SK-N-SH (cell line): ENCODE measurements at regions not wholly inside any gene's neighbourhood (a gene's known extent, or its start where the extent isn't known, plus 50 kb on each side); places are given as distances from the start of the nearest gene placed in this dataset.
"Not testable (repeated sequence)": the region's sequence is repeated elsewhere in the genome, so short reads cannot be mapped to it uniquely, and the experiment has no call there.

Experiments used
- EP300 ChIP-seq, 2 experiments: IDR thresholded peaks; 2 replicates each; pipeline versions ENCODE4 v1.4.0 to v1.6.1; 2012; ENCODE audit warnings: borderline replicate concordance in 1 of 2, low read depth in 1 of 2, low read length in 1 of 2
- SMC3 ChIP-seq: IDR thresholded peaks from 2 replicates; pipeline ENCODE4 v1.6.1; 2012; ENCODE audit warnings: low read depth, low read length, improper control_type of control experiment
- TF ChIP-seq, protein P1 (sequence below): IDR thresholded peaks from 2 replicates; pipeline ENCODE4 v1.4.0; 2012; ENCODE audit warnings: low read depth, borderline replicate concordance
- TF ChIP-seq, protein P2 (sequence below): fragments of 200-600 bp; sonication (generic); IDR thresholded peaks from 2 replicates; pipeline ENCODE4 v1.6.1; 2017; ENCODE audit warnings: antibody characterized with exemption, mild to moderate bottlenecking, moderate library complexity

DNA sequence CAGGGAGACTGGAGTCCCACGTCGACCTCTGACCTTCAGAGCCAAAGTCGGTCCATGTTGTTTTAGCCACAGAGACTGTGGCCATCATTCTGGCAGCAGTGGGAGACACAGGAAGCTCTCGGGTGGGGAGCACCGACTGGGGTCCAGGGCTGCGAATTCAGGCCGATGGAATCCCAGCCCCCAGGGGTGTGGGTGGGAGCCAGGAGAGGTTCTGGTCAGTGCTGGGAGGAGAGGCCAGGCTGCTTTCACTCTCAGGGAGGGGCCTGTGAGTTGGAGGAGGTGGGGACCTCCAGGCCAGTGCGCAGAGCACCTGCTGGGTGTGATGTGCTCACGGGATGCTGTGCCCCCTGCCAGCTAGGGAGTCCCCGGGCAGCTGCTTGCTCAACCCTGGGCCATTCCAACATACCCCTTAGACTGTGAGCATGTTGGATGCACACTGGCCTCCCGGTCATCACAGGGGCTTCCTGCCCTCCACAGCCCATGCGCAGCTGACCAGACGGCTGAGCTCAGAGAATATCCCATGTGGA, 196.5 kb downstream of the LAT start:
- TF ChIP-seq, protein P1, sequence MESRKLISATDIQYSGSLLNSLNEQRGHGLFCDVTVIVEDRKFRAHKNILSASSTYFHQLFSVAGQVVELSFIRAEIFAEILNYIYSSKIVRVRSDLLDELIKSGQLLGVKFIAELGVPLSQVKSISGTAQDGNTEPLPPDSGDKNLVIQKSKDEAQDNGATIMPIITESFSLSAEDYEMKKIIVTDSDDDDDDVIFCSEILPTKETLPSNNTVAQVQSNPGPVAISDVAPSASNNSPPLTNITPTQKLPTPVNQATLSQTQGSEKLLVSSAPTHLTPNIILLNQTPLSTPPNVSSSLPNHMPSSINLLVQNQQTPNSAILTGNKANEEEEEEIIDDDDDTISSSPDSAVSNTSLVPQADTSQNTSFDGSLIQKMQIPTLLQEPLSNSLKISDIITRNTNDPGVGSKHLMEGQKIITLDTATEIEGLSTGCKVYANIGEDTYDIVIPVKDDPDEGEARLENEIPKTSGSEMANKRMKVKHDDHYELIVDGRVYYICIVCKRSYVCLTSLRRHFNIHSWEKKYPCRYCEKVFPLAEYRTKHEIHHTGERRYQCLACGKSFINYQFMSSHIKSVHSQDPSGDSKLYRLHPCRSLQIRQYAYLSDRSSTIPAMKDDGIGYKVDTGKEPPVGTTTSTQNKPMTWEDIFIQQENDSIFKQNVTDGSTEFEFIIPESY = not testable (repeated sequence)
- TF ChIP-seq, protein P2, sequence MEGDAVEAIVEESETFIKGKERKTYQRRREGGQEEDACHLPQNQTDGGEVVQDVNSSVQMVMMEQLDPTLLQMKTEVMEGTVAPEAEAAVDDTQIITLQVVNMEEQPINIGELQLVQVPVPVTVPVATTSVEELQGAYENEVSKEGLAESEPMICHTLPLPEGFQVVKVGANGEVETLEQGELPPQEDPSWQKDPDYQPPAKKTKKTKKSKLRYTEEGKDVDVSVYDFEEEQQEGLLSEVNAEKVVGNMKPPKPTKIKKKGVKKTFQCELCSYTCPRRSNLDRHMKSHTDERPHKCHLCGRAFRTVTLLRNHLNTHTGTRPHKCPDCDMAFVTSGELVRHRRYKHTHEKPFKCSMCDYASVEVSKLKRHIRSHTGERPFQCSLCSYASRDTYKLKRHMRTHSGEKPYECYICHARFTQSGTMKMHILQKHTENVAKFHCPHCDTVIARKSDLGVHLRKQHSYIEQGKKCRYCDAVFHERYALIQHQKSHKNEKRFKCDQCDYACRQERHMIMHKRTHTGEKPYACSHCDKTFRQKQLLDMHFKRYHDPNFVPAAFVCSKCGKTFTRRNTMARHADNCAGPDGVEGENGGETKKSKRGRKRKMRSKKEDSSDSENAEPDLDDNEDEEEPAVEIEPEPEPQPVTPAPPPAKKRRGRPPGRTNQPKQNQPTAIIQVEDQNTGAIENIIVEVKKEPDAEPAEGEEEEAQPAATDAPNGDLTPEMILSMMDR = not testable (repeated sequence)
- not testable (repeated sequence) for TF ChIP-seq SMC3; EP300 (IDR thresholded peaks at IDR 0.05; ENCODE audit: borderline replicate concordance in 1 of 2, low read depth in 1 of 2, low read length in 1 of 2)
